ENCODE measurements at regions not wholly inside any gene's neighbourhood (a gene's known extent, or its start where the extent isn't known, plus 50 kb on each side); places are given as distances from the start of the nearest gene placed in this dataset.

- TF ChIP-seq, protein P1, sequence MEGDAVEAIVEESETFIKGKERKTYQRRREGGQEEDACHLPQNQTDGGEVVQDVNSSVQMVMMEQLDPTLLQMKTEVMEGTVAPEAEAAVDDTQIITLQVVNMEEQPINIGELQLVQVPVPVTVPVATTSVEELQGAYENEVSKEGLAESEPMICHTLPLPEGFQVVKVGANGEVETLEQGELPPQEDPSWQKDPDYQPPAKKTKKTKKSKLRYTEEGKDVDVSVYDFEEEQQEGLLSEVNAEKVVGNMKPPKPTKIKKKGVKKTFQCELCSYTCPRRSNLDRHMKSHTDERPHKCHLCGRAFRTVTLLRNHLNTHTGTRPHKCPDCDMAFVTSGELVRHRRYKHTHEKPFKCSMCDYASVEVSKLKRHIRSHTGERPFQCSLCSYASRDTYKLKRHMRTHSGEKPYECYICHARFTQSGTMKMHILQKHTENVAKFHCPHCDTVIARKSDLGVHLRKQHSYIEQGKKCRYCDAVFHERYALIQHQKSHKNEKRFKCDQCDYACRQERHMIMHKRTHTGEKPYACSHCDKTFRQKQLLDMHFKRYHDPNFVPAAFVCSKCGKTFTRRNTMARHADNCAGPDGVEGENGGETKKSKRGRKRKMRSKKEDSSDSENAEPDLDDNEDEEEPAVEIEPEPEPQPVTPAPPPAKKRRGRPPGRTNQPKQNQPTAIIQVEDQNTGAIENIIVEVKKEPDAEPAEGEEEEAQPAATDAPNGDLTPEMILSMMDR (IDR thresholded peaks at IDR 0.05; ENCODE audit: low read depth, low read length, missing control alignments), result no peak
- no peak for DNase-seq (ENCODE audit: extremely low read depth, low read depth)
- H3K4me3 ChIP-seq (replicated peaks; ENCODE audit: low read depth, low read length), result no peak overlapping the region
These were observed 169.3 kb downstream of the TMEM200C start for GRCh38 chr18:5726011-5726410.

DNA sequence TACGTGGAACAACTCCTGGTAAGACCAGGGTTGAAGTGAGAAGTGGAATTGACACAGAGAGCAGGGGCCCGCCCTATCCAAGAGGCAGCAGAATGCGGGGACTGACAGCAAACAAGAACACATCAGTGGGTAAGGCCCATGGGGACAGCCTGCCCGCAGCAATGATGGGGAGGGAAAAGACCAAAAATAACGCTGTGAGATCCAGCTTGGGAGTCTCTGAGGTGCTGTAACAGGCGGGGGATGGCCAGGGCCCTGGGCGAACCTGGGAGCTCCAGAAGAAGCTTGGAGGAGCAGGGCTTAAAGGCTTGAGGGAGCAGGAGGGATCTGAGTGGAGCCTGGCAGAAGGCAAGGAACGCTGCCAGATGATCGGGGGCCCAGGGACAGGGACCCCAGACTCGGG is 173.4 kb downstream of the TMEM200C start:
- H3K4me3 ChIP-seq (replicated peaks; ENCODE audit: low read depth, low read length), result no peak overlapping the region
- no peak for DNase-seq (ENCODE audit: extremely low read depth, low read depth)
- TF ChIP-seq, protein P1 (IDR thresholded peaks at IDR 0.05; ENCODE audit: low read depth, low read length, missing control alignments), result no peak

DNA sequence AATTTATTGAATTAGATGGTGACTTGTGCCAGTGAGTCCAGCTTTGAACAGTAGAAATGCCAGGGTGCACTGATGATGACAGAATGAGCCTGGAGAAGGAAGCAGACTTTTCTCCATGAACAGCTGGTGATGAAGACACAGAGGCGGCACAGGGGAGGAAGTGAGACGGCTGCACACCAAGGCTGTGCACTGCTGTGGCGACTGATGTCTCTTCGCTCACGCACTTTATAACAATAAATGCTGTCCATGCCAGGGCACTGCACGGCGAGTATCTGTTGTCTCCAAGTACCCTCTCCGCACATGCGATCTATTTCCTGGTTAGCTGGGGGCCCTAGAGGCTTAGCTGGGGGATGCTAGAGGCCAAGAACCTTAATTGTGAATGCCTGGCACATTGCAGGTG is 175.2 kb downstream of the TMEM200C start:
- H3K4me3 ChIP-seq (replicated peaks; ENCODE audit: low read depth, low read length), result no peak overlapping the region
- DNase-seq (ENCODE audit: extremely low read depth, low read depth), result no peak
- TF ChIP-seq, protein P1 (IDR thresholded peaks at IDR 0.05; ENCODE audit: low read depth, low read length, missing control alignments), result no peak

- no peak overlapping the region for H3K4me3 ChIP-seq (replicated peaks; ENCODE audit: low read depth, low read length)
- DNase-seq (ENCODE audit: extremely low read depth, low read depth), result no peak
- TF ChIP-seq, protein P1 (IDR thresholded peaks at IDR 0.05; ENCODE audit: low read depth, low read length, missing control alignments), result no peak
These were observed 173.5 kb upstream of the EPB41L3 start for GRCh38 chr18:5717256-5717655.

- H3K4me3 ChIP-seq (replicated peaks; ENCODE audit: low read depth, low read length), result no peak overlapping the region
- TF ChIP-seq, protein P1 (IDR thresholded peaks at IDR 0.05; ENCODE audit: low read depth, low read length, missing control alignments), result no peak
- DNase-seq (ENCODE audit: extremely low read depth, low read depth), result no peak
These were observed 166.9 kb upstream of the EPB41L3 start for GRCh38 chr18:5710676-5711075.

GRCh38 chr18:5710235-5710634 is 166.4 kb upstream of the EPB41L3 start:
- TF ChIP-seq, protein P1 (IDR thresholded peaks at IDR 0.05; ENCODE audit: low read depth, low read length, missing control alignments), result no peak
- no peak overlapping the region for H3K4me3 ChIP-seq (replicated peaks; ENCODE audit: low read depth, low read length)
- DNase-seq (ENCODE audit: extremely low read depth, low read depth), result no peak

- TF ChIP-seq, protein P1 (IDR thresholded peaks at IDR 0.05; ENCODE audit: low read depth, low read length, missing control alignments), result no peak
- DNase-seq (ENCODE audit: extremely low read depth, low read depth), result no peak
These were observed 165.8 kb upstream of the EPB41L3 start for GRCh38 chr18:5709476-5710095.

More at GRCh38 chr18:5709476-5710095, 165.8 kb upstream of the EPB41L3 start:
- H3K4me3 ChIP-seq (replicated peaks; ENCODE audit: low read depth, low read length), result no peak overlapping the region
